H1 (cell line): ENCODE measurements at regions not wholly inside any gene's neighbourhood (a gene's known extent, or its start where the extent isn't known, plus 50 kb on each side); places are given as distances from the start of the nearest gene placed in this dataset.

ENCODE experiments used
- JUND ChIP-seq: IDR thresholded peaks from 2 replicates; pipeline ENCODE4 v1.6.1; 2011; ENCODE audit warnings: mild to moderate bottlenecking, improper control_type of control experiment, low read length

- no peak for TF ChIP-seq JUND
Measured at GRCh38 chr17:79142375-79142774, 67.8 kb downstream of the ENGASE start (continued).
